ENCODE measurements at regions not wholly inside any gene's neighbourhood (a gene's known extent, or its start where the extent isn't known, plus 50 kb on each side); places are given as distances from the start of the nearest gene placed in this dataset.
"Not testable (repeated sequence)": the region's sequence is repeated elsewhere in the genome, so short reads cannot be mapped to it uniquely, and the experiment has no call there.

GRCh38 chr5:118365718-118366117 is 622.6 kb downstream of the DTWD2 start:
- Histone ChIP-seq H3K9me3 (ENCODE audit: control insufficient read depth, insufficient read depth, low read length) (no peaks in the 10 kb centered on the region), H3K9ac (ENCODE audit: low read depth, low read length) (no peak overlapping the region), H3K4me1 (ENCODE audit: insufficient read depth, low read length) (no peaks in the 10 kb centered on the region), H3K36me3 (ENCODE audit: insufficient read depth, low read length) (no peaks in the 10 kb centered on the region)

GRCh38 chr5:118354797-118355196 is 633.5 kb downstream of the DTWD2 start:
- Histone ChIP-seq H3K4me1 (ENCODE audit: insufficient read depth, low read length) (no peaks in the 10 kb centered on the region), H3K9me3 (ENCODE audit: control insufficient read depth, insufficient read depth, low read length) (no peaks in the 10 kb centered on the region), H3K36me3 (ENCODE audit: insufficient read depth, low read length) (no peaks in the 10 kb centered on the region), H3K9ac (ENCODE audit: low read depth, low read length) (no peak overlapping the region)

GRCh38 chr5:118353970-118354369 is 634.4 kb downstream of the DTWD2 start:
- H3K9me3 ChIP-seq (ENCODE audit: control insufficient read depth, insufficient read depth, low read length), result no peaks in the 10 kb centered on the region
- H3K36me3 ChIP-seq (ENCODE audit: insufficient read depth, low read length), result no peaks in the 10 kb centered on the region
- no peak overlapping the region for H3K9ac ChIP-seq (ENCODE audit: low read depth, low read length)
- H3K4me1 ChIP-seq (ENCODE audit: insufficient read depth, low read length), result no peaks in the 10 kb centered on the region

GRCh38 chr5:118336468-118336867 is 651.9 kb downstream of the DTWD2 start:
- no peak overlapping the region for H3K9ac ChIP-seq (ENCODE audit: low read depth, low read length)
- H3K4me1 ChIP-seq (ENCODE audit: insufficient read depth, low read length), result no peaks in the 10 kb centered on the region
- no peaks in the 10 kb centered on the region for H3K36me3 ChIP-seq (ENCODE audit: insufficient read depth, low read length)
- H3K9me3 ChIP-seq (ENCODE audit: control insufficient read depth, insufficient read depth, low read length), result no peaks in the 10 kb centered on the region

GRCh38 chr5:118327389-118327788 is 661.0 kb downstream of the DTWD2 start:
- Histone ChIP-seq H3K9me3 (ENCODE audit: control insufficient read depth, insufficient read depth, low read length) (no peaks in the 10 kb centered on the region), H3K4me1 (ENCODE audit: insufficient read depth, low read length) (no peaks in the 10 kb centered on the region), H3K9ac (ENCODE audit: low read depth, low read length) (no peak overlapping the region)

GRCh38 chr5:118326481-118327045 is 661.8 kb downstream of the DTWD2 start:
- H3K9me3 ChIP-seq (ENCODE audit: control insufficient read depth, insufficient read depth, low read length), result peaks cover 4% of the 10 kb centered on the region; the same call in 1 of the 2 replicates
- no peaks in the 10 kb centered on the region for H3K4me1 ChIP-seq (ENCODE audit: insufficient read depth, low read length)
- no peak overlapping the region for H3K9ac ChIP-seq (ENCODE audit: low read depth, low read length)
- no peaks in the 10 kb centered on the region for H3K36me3 ChIP-seq (ENCODE audit: insufficient read depth, low read length)

More at GRCh38 chr5:118327389-118327788, 661.0 kb downstream of the DTWD2 start:
- H3K36me3 ChIP-seq (ENCODE audit: insufficient read depth, low read length), result no peaks in the 10 kb centered on the region

GRCh38 chr5:118325931-118326330 is 662.4 kb downstream of the DTWD2 start:
- Histone ChIP-seq H3K9ac (ENCODE audit: low read depth, low read length) (no peak overlapping the region), H3K36me3 (ENCODE audit: insufficient read depth, low read length) (no peaks in the 10 kb centered on the region), H3K4me1 (ENCODE audit: insufficient read depth, low read length) (no peaks in the 10 kb centered on the region), H3K9me3 (ENCODE audit: control insufficient read depth, insufficient read depth, low read length) (peaks cover 4% of the 10 kb centered on the region; the same call in 1 of the 2 replicates)

GRCh38 chr5:118323723-118324122 is 664.6 kb downstream of the DTWD2 start:
- H3K9me3 ChIP-seq (ENCODE audit: control insufficient read depth, insufficient read depth, low read length); H3K36me3 ChIP-seq (ENCODE audit: insufficient read depth, low read length); H3K4me1 ChIP-seq (ENCODE audit: insufficient read depth, low read length); H3K9ac ChIP-seq (ENCODE audit: low read depth, low read length): not testable (repeated sequence)

- Histone ChIP-seq H3K9ac (ENCODE audit: low read depth, low read length) (no peak overlapping the region), H3K9me3 (ENCODE audit: control insufficient read depth, insufficient read depth, low read length) (peaks cover 4% of the 10 kb centered on the region; the same call in 1 of the 2 replicates), H3K4me1 (ENCODE audit: insufficient read depth, low read length) (no peaks in the 10 kb centered on the region)
Observed at GRCh38 chr5:118321081-118321480, 667.3 kb downstream of the DTWD2 start.

GRCh38 chr5:118320121-118320520 is 668.2 kb downstream of the DTWD2 start:
- Histone ChIP-seq H3K9me3 (ENCODE audit: control insufficient read depth, insufficient read depth, low read length) (peaks cover 4% of the 10 kb centered on the region; the same call in 1 of the 2 replicates), H3K4me1 (ENCODE audit: insufficient read depth, low read length) (no peaks in the 10 kb centered on the region), H3K36me3 (ENCODE audit: insufficient read depth, low read length) (no peaks in the 10 kb centered on the region), H3K9ac (ENCODE audit: low read depth, low read length) (no peak overlapping the region)

More at GRCh38 chr5:118321081-118321480, 667.3 kb downstream of the DTWD2 start:
- no peaks in the 10 kb centered on the region for H3K36me3 ChIP-seq (ENCODE audit: insufficient read depth, low read length)

GRCh38 chr5:118314931-118315330 is 673.4 kb downstream of the DTWD2 start:
- no peak overlapping the region for H3K9ac ChIP-seq (ENCODE audit: low read depth, low read length)
- H3K36me3 ChIP-seq (ENCODE audit: insufficient read depth, low read length), result no peaks in the 10 kb centered on the region
- H3K4me1 ChIP-seq (ENCODE audit: insufficient read depth, low read length), result no peaks in the 10 kb centered on the region
- no peaks in the 10 kb centered on the region for H3K9me3 ChIP-seq (ENCODE audit: control insufficient read depth, insufficient read depth, low read length)

GRCh38 chr5:118311103-118311819 is 677.1 kb downstream of the DTWD2 start:
- H3K4me1 ChIP-seq (ENCODE audit: insufficient read depth, low read length), result no peaks in the 10 kb centered on the region; the same call in 1 of the 2 replicates
- H3K9me3 ChIP-seq (ENCODE audit: control insufficient read depth, insufficient read depth, low read length), result no peaks in the 10 kb centered on the region

GRCh38 chr5:118310401-118310800 is 677.9 kb downstream of the DTWD2 start:
- Histone ChIP-seq H3K9ac (ENCODE audit: low read depth, low read length) (no peak overlapping the region), H3K36me3 (ENCODE audit: insufficient read depth, low read length) (no peaks in the 10 kb centered on the region), H3K4me1 (ENCODE audit: insufficient read depth, low read length) (no peaks in the 10 kb centered on the region; the same call in 1 of the 2 replicates), H3K9me3 (ENCODE audit: control insufficient read depth, insufficient read depth, low read length) (no peaks in the 10 kb centered on the region)

More at GRCh38 chr5:118311103-118311819, 677.1 kb downstream of the DTWD2 start:
- Histone ChIP-seq H3K36me3 (ENCODE audit: insufficient read depth, low read length) (no peaks in the 10 kb centered on the region), H3K9ac (ENCODE audit: low read depth, low read length) (no peak overlapping the region)

GRCh38 chr5:118303296-118303695 is 685.1 kb downstream of the DTWD2 start:
- H3K4me1 ChIP-seq (ENCODE audit: insufficient read depth, low read length), result no peaks in the 10 kb centered on the region
- no peak overlapping the region for H3K9ac ChIP-seq (ENCODE audit: low read depth, low read length)
- H3K36me3 ChIP-seq (ENCODE audit: insufficient read depth, low read length), result no peaks in the 10 kb centered on the region
- H3K9me3 ChIP-seq (ENCODE audit: control insufficient read depth, insufficient read depth, low read length), result no peaks in the 10 kb centered on the region

GRCh38 chr5:118302786-118303185 is 685.6 kb downstream of the DTWD2 start:
- no peaks in the 10 kb centered on the region for H3K4me1 ChIP-seq (ENCODE audit: insufficient read depth, low read length)
- H3K9ac ChIP-seq (ENCODE audit: low read depth, low read length), result no peak overlapping the region
- H3K36me3 ChIP-seq (ENCODE audit: insufficient read depth, low read length), result no peaks in the 10 kb centered on the region
- H3K9me3 ChIP-seq (ENCODE audit: control insufficient read depth, insufficient read depth, low read length), result no peaks in the 10 kb centered on the region
